NT2/D1 (cell line): ENCODE measurements at regions not wholly inside any gene's neighbourhood (a gene's known extent, or its start where the extent isn't known, plus 50 kb on each side); places are given as distances from the start of the nearest gene placed in this dataset.

ENCODE experiments used
- SUZ12 ChIP-seq: IDR thresholded peaks from 2 replicates; pipeline ENCODE4 v1.6.1; 2011; ENCODE audit not compliant: insufficient read length, insufficient read depth; ENCODE audit errors: extremely low read depth
- YY1 ChIP-seq: IDR thresholded peaks from 2 replicates; pipeline ENCODE4 v1.6.1; 2011; ENCODE audit not compliant: insufficient read length, insufficient read depth
- ZNF274 ChIP-seq: IDR thresholded peaks from 2 replicates; pipeline ENCODE4 v1.6.1; 2011; ENCODE audit warnings: mild to moderate bottlenecking, low read depth, low read length

GRCh38 chr3:30286007-30286669 lies 320.3 kb upstream of the TGFBR2 start:
- no peak for TF ChIP-seq ZNF274
- no peak for TF ChIP-seq YY1
- TF ChIP-seq SUZ12, result no peak
